HEK293 (cell line): ENCODE measurements at regions not wholly inside any gene's neighbourhood (a gene's known extent, or its start where the extent isn't known, plus 50 kb on each side); places are given as distances from the start of the nearest gene placed in this dataset.

Experiments used
- CTCF ChIA-PET: fragments of 350-600 bp; formaldehyde crosslinking; extraction: SDS; loops from one replicate; lab custom pipeline; 2021; ENCODE audit warnings: antibody characterized with exemption; lab: Yijun Ruan, JAX
- POLR2A ChIA-PET: fragments of 300-600 bp; formaldehyde crosslinking; extraction: SDS; loops from one replicate; lab custom pipeline; 2020; ENCODE audit warnings: antibody characterized with exemption, inconsistent platforms; lab: Yijun Ruan, JAX
- H3K27ac ChIP-seq: fragments of 200-500 bp; sonication (Bioruptor generic); 2 replicates; pipeline ENCODE4 v1.5.1; 2014; ENCODE audit warnings: low read depth, low read length, control low read depth, inconsistent platforms; ENCODE audit errors: extremely low read depth
- H3K36me3 ChIP-seq, 2 experiments: fragments of 200-500 bp in 1 of 2; sonication (Bioruptor generic) in 1 of 2; 1 replicate in 1 of 2; 2 replicates in 1 of 2; pipeline ENCODE4 v1.5.1; 2014 to 2017; ENCODE audit warnings: inconsistent platforms in 2 of 2, low read length in 2 of 2; ENCODE audit not compliant: control insufficient read depth in 2 of 2, insufficient read depth in 1 of 2
- H3K4me1 ChIP-seq: fragments of 200-500 bp; sonication (Bioruptor generic); 2 replicates; pipeline ENCODE4 v1.5.1; 2014; ENCODE audit warnings: mild to moderate bottlenecking, low read length, inconsistent platforms; ENCODE audit not compliant: control insufficient read depth, insufficient read depth
- H3K4me3 ChIP-seq: 2 replicates; pipeline ENCODE4 v1.5.1; 2011; ENCODE audit warnings: low read depth, mild to moderate bottlenecking, control low read depth, low read length, moderate library complexity
- H3K9me3 ChIP-seq: fragments of 200-500 bp; sonication (Bioruptor generic); 2 replicates; pipeline ENCODE4 v1.5.1; 2014; ENCODE audit warnings: low read depth, low read length, inconsistent platforms; ENCODE audit not compliant: control insufficient read depth, insufficient read depth
- ATF2 ChIP-seq: fragments of 450-650 bp; formaldehyde crosslinking; IDR thresholded peaks from 2 replicates; pipeline ENCODE4 v1.5.1; 2016; ENCODE audit warnings: missing biosample characterization, missing genetic modification characterization, low read depth
- BCL11A ChIP-seq: fragments of 450-650 bp; formaldehyde crosslinking; IDR thresholded peaks from 2 replicates; pipeline ENCODE4 v1.5.1; 2016; ENCODE audit warnings: low read depth, missing biosample characterization, missing genetic modification characterization
- GLI2 ChIP-seq: fragments of 450-650 bp; formaldehyde crosslinking; IDR thresholded peaks from 2 replicates; pipeline ENCODE4; 2017; ENCODE audit warnings: missing biosample characterization, missing genetic modification characterization, low read depth, borderline replicate concordance
- HOXA7 ChIP-seq: sonication (generic); formaldehyde crosslinking; IDR thresholded peaks from 2 replicates; pipeline ENCODE4 v1.8.1; 2022; ENCODE audit warnings: missing genetic modification reagents, borderline replicate concordance
- KLF1 ChIP-seq: fragments of 450-650 bp; formaldehyde crosslinking; IDR thresholded peaks from 2 replicates; pipeline ENCODE4 v1.5.1; 2016; ENCODE audit warnings: missing biosample characterization, missing genetic modification characterization
- PRDM4 ChIP-seq: fragments of 450-650 bp; formaldehyde crosslinking; IDR thresholded peaks from 2 replicates; pipeline ENCODE4 v1.5.1; 2017; ENCODE audit warnings: missing biosample characterization, missing genetic modification characterization
- ZBTB17 ChIP-seq: fragments of 450-650 bp; formaldehyde crosslinking; IDR thresholded peaks from 2 replicates; pipeline ENCODE4 v1.5.1; 2016; ENCODE audit warnings: missing biosample characterization, missing genetic modification characterization
- ZFP41 ChIP-seq: fragments of 450-650 bp; formaldehyde crosslinking; IDR thresholded peaks from 2 replicates; pipeline ENCODE4 v1.5.1; 2016; ENCODE audit warnings: missing biosample characterization, missing genetic modification characterization, borderline replicate concordance
- ZFP69B ChIP-seq: fragments of 450-650 bp; formaldehyde crosslinking; IDR thresholded peaks from 2 replicates; pipeline ENCODE4 v1.5.1; 2016; ENCODE audit warnings: missing biosample characterization, missing genetic modification characterization
- ZNF114 ChIP-seq: fragments of 450-650 bp; formaldehyde crosslinking; IDR thresholded peaks from 2 replicates; pipeline ENCODE4 v1.5.0; 2017; ENCODE audit warnings: missing biosample characterization, missing genetic modification characterization
- ZNF174 ChIP-seq: fragments of 450-650 bp; formaldehyde crosslinking; IDR thresholded peaks from 2 replicates; pipeline ENCODE4 v1.5.0; 2017; ENCODE audit warnings: missing biosample characterization, mild to moderate bottlenecking, missing genetic modification characterization
- ZNF280D ChIP-seq: fragments of 450-650 bp; formaldehyde crosslinking; IDR thresholded peaks from 2 replicates; pipeline ENCODE4 v1.5.1; 2016; ENCODE audit warnings: missing biosample characterization, missing genetic modification characterization
- ZNF324 ChIP-seq: fragments of 450-650 bp; formaldehyde crosslinking; IDR thresholded peaks from 2 replicates; pipeline ENCODE4 v1.5.1; 2016; ENCODE audit warnings: missing biosample characterization, missing genetic modification characterization
- ZNF416 ChIP-seq: fragments of 450-650 bp; formaldehyde crosslinking; IDR thresholded peaks from 2 replicates; pipeline ENCODE4 v1.5.1; 2016; ENCODE audit warnings: missing biosample characterization, missing genetic modification characterization
- ZNF426 ChIP-seq: fragments of 450-650 bp; formaldehyde crosslinking; IDR thresholded peaks from 2 replicates; pipeline ENCODE4 v1.5.1; 2017; ENCODE audit warnings: missing biosample characterization, missing genetic modification characterization, mild to moderate bottlenecking, inconsistent platforms, moderate library complexity
- ZNF433 ChIP-seq: fragments of 450-650 bp; formaldehyde crosslinking; IDR thresholded peaks from 2 replicates; pipeline ENCODE4 v1.5.1; 2016; ENCODE audit warnings: missing biosample characterization, missing genetic modification characterization, low read depth
- ZNF514 ChIP-seq: fragments of 450-650 bp; formaldehyde crosslinking; IDR thresholded peaks from 2 replicates; pipeline ENCODE4 v1.5.1; 2016; ENCODE audit warnings: missing biosample characterization, missing genetic modification characterization
- ZNF518A ChIP-seq: fragments of 450-650 bp; formaldehyde crosslinking; conservative IDR thresholded peaks from 2 replicates; pipeline ENCODE4 v1.5.1; 2016; ENCODE audit warnings: low read depth, missing biosample characterization, missing genetic modification characterization
- ZNF530 ChIP-seq: fragments of 450-650 bp; formaldehyde crosslinking; IDR thresholded peaks from 2 replicates; pipeline ENCODE4 v1.5.1; 2016; ENCODE audit warnings: low read depth, missing biosample characterization, missing genetic modification characterization
- ZNF544 ChIP-seq: fragments of 450-650 bp; formaldehyde crosslinking; IDR thresholded peaks from 2 replicates; pipeline ENCODE4 v1.5.0; 2017; ENCODE audit warnings: missing biosample characterization, missing genetic modification characterization
- ZNF558 ChIP-seq: fragments of 450-650 bp; formaldehyde crosslinking; IDR thresholded peaks from 2 replicates; pipeline ENCODE4 v1.5.1; 2016; ENCODE audit warnings: missing biosample characterization, missing genetic modification characterization
- ZNF585B ChIP-seq: fragments of 450-650 bp; formaldehyde crosslinking; IDR thresholded peaks from 2 replicates; pipeline ENCODE4 v1.5.1; 2016; ENCODE audit warnings: missing biosample characterization, missing genetic modification characterization
- ZNF768 ChIP-seq: fragments of 450-650 bp; formaldehyde crosslinking; IDR thresholded peaks from 2 replicates; pipeline ENCODE4 v1.5.1; 2018; ENCODE audit warnings: missing biosample characterization, mild to moderate bottlenecking, missing genetic modification characterization

GRCh38 chr5:29114331-29114768, 2076.0 kb upstream of the CDH9 start:
- H3K9me3 ChIP-seq: no peaks in the 10 kb centered on the region
- CTCF ChIA-PET: no interaction called here
- no peaks in the 10 kb centered on the region for H3K4me1 ChIP-seq
- TF ChIP-seq ZFP41 (tag by site-specific recombination) (no peak), GLI2 (tag by site-specific recombination) (no peak), ZNF416 (tag by site-specific recombination) (no peak), ZNF324 (tag by site-specific recombination) (no peak), ZNF768 (tag by site-specific recombination) (no peak), KLF1 (tag by site-specific recombination) (no peak), ATF2 (no peak), ZNF558 (tag by site-specific recombination) (no peak), BCL11A (tag by site-specific recombination) (no peak), ZFP69B (tag by site-specific recombination) (no peak)
- POLR2A ChIA-PET: interaction anchor here (0.6 kb wide), 1 partner anchor 822 kb away, joined by 3 read pairs; no protein-coding TSS in a partner anchor
- no peak overlapping the region for H3K27ac ChIP-seq
- no peaks in the 10 kb centered on the region for H3K36me3 ChIP-seq
- no peak overlapping the region for H3K4me3 ChIP-seq

- ChIA-PET CTCF (no interaction called here), POLR2A (no interaction called here)
- H3K27ac ChIP-seq: no peak overlapping the region
- no peaks in the 10 kb centered on the region for H3K36me3 ChIP-seq
- no peaks in the 10 kb centered on the region for H3K9me3 ChIP-seq
- H3K4me1 ChIP-seq: no peaks in the 10 kb centered on the region
- H3K4me3 ChIP-seq: no peak overlapping the region
- TF ChIP-seq HOXA7 (CRISPR knock-in tag): no peak
- TF ChIP-seq ZNF426 (tag by site-specific recombination): no peak
- TF ChIP-seq ZNF518A (tag by site-specific recombination): no peak
- no peak for TF ChIP-seq ZNF530
- no peak for TF ChIP-seq ZNF433 (tag by site-specific recombination)
- no peak for TF ChIP-seq ZNF114 (tag by site-specific recombination)
- TF ChIP-seq ZNF514: no peak
- no peak for TF ChIP-seq ZBTB17 (tag by site-specific recombination)
- TF ChIP-seq ZNF544 (tag by site-specific recombination): no peak
- TF ChIP-seq ZNF280D: no peak
- TF ChIP-seq ZNF585B (tag by site-specific recombination): no peak
- no peak for TF ChIP-seq ZNF174 (tag by site-specific recombination)
- no peak for TF ChIP-seq PRDM4 (tag by site-specific recombination)
These were observed 2075.1 kb upstream of the CDH9 start for GRCh38 chr5:29113516-29113915.
